ENCODE measurements at regions not wholly inside any gene's neighbourhood (a gene's known extent, or its start where the extent isn't known, plus 50 kb on each side); places are given as distances from the start of the nearest gene placed in this dataset.

- TF ChIP-seq, protein P1, sequence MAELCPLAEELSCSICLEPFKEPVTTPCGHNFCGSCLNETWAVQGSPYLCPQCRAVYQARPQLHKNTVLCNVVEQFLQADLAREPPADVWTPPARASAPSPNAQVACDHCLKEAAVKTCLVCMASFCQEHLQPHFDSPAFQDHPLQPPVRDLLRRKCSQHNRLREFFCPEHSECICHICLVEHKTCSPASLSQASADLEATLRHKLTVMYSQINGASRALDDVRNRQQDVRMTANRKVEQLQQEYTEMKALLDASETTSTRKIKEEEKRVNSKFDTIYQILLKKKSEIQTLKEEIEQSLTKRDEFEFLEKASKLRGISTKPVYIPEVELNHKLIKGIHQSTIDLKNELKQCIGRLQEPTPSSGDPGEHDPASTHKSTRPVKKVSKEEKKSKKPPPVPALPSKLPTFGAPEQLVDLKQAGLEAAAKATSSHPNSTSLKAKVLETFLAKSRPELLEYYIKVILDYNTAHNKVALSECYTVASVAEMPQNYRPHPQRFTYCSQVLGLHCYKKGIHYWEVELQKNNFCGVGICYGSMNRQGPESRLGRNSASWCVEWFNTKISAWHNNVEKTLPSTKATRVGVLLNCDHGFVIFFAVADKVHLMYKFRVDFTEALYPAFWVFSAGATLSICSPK (IDR thresholded peaks at IDR 0.05; ENCODE audit: borderline replicate concordance), result no peak
- TF ChIP-seq ZKSCAN3 (CRISPR knock-in tag; IDR thresholded peaks at IDR 0.05) (no peak), SIN3A (IDR thresholded peaks at IDR 0.05; ENCODE audit: borderline replicate concordance in 2 of 2, control insufficient read depth in 1 of 2, low read depth in 2 of 2, low read length in 2 of 2) (no peak)
Observed at GRCh38 chr13:87923753-87924152, 252.6 kb downstream of the SLITRK5 start (continued).

DNA sequence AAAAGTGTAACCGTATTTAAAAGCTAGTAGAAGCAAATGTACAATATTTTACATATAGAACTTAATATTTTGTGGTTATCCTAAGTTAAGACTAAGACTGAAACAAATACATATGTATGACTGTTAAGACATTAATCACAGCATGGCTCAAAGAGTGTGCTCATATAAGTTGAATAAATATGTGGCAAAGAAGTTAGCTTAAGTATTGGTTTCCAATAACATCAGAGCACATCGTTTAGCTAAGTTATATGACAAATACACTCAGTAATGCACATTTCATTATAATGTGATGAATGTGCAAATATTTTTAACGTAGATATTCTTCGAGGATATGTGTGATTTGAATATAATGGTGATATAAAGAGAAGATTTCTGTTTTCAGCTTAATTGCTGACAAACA, 253.8 kb downstream of the SLITRK5 start:
- CTCF ChIA-PET (ENCODE audit: low intra/inter-chr PET ratio), result no interaction called here
- 0% methylated on average over 4 of the region's 4 CpGs for WGBS (ENCODE audit: insufficient coverage, low coverage, missing lambda C conversion rate)
- H3K27me3 ChIP-seq (ENCODE audit: control insufficient read depth in 2 of 2, insufficient read depth in 2 of 2, low read length in 2 of 2), result no peaks in the 10 kb centered on the region
- H3K27ac ChIP-seq (ENCODE audit: extremely low read depth, low read depth, low read length), result no peak overlapping the region
- no peak for TF ChIP-seq ATF6 (CRISPR knock-in tag; IDR thresholded peaks at IDR 0.05)
- TF ChIP-seq GMEB1 (CRISPR knock-in tag; IDR thresholded peaks at IDR 0.05), result no peak
- no peak for TF ChIP-seq ZNF224 (CRISPR knock-in tag; IDR thresholded peaks at IDR 0.05)
- TF ChIP-seq ZNF316 (IDR thresholded peaks at IDR 0.05), result peak; percentile 12; the same call in 1 of the 2 replicates
- no peak for TF ChIP-seq HMGXB4 (CRISPR knock-in tag; IDR thresholded peaks at IDR 0.05)
- TF ChIP-seq KLF1 (tag; IDR thresholded peaks at IDR 0.05), result no peak
- no peak for TF ChIP-seq SMARCA5 (IDR thresholded peaks at IDR 0.05)
- TF ChIP-seq HES1 (IDR thresholded peaks at IDR 0.05; ENCODE audit: low read depth), result no peak
- TF ChIP-seq, protein P2, sequence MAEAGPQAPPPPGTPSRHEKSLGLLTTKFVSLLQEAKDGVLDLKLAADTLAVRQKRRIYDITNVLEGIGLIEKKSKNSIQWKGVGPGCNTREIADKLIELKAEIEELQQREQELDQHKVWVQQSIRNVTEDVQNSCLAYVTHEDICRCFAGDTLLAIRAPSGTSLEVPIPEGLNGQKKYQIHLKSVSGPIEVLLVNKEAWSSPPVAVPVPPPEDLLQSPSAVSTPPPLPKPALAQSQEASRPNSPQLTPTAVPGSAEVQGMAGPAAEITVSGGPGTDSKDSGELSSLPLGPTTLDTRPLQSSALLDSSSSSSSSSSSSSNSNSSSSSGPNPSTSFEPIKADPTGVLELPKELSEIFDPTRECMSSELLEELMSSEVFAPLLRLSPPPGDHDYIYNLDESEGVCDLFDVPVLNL (CRISPR knock-in tag; IDR thresholded peaks at IDR 0.05; ENCODE audit: low read depth), result no peak
- H3K4me2 ChIP-seq (ENCODE audit: insufficient read depth, low read length), result no peak overlapping the region
- H3K9ac ChIP-seq (ENCODE audit: insufficient read depth in 1 of 2, low read depth in 2 of 2, low read length in 2 of 2), result no peak overlapping the region
- H2AFZ ChIP-seq (ENCODE audit: low read depth, low read length), result no peak overlapping the region
- H3K9me3 ChIP-seq (replicated peaks; ENCODE audit: control insufficient read depth, insufficient read depth, low read depth, low read length), result no peaks in the 10 kb centered on the region
- intact Hi-C loops (cut with micrococcal nuclease) (no loop called here), in situ Hi-C loops (cut with MboI) (no loop called here)
- FAIRE-seq (no peak), ATAC-seq (no peak), DNase-seq (ENCODE audit: extremely low read depth in 1 of 4, low spot score in 3 of 4) (no peak)
- no peaks in the 10 kb centered on the region for H3K36me3 ChIP-seq (ENCODE audit: control insufficient read depth, insufficient read depth, low read length)
- H3K9me1 ChIP-seq (ENCODE audit: control insufficient read depth, insufficient read depth, low read length), result no peaks in the 10 kb centered on the region
- POLR2A ChIA-PET, result no interaction called here
- H3K4me1 ChIP-seq (replicated peaks in 1 of 2; ENCODE audit: control insufficient read depth in 2 of 2, insufficient read depth in 2 of 2, low read length in 2 of 2), result no peaks in the 10 kb centered on the region
- no TSS peak for BruUV-seq (replicated peaks)
- no peak overlapping the region for H3K4me3 ChIP-seq
- no peaks in the 10 kb centered on the region for H3K79me2 ChIP-seq (ENCODE audit: control insufficient read depth, insufficient read depth, low read length)
- no peaks in the 10 kb centered on the region for H4K20me1 ChIP-seq (replicated peaks; ENCODE audit: control insufficient read depth, insufficient read depth, low read length)

Measured in K562 (cell line).